ENCODE measurements at regions not wholly inside any gene's neighbourhood (a gene's known extent, or its start where the extent isn't known, plus 50 kb on each side); places are given as distances from the start of the nearest gene placed in this dataset.
"Not testable (repeated sequence)": the region's sequence is repeated elsewhere in the genome, so short reads cannot be mapped to it uniquely, and the experiment has no call there.

- Histone ChIP-seq H3K4me3 (ENCODE audit: low read depth in 1 of 2, low read length in 2 of 2) (no peak overlapping the region), H3K27me3 (ENCODE audit: control insufficient read depth in 1 of 2, insufficient read depth in 2 of 2, low read length in 2 of 2) (no peaks in the 10 kb centered on the region), H3K4me1 (ENCODE audit: control insufficient read depth in 1 of 2, insufficient read depth in 2 of 2, low read length in 2 of 2) (no peaks in the 10 kb centered on the region), H3K9ac (ENCODE audit: low read depth in 1 of 2, low read length in 2 of 2) (no peak overlapping the region), H3K36me3 (ENCODE audit: control insufficient read depth in 1 of 2, insufficient read depth in 2 of 2, low read length in 2 of 2) (no peaks in the 10 kb centered on the region), H3K9me3 (ENCODE audit: control insufficient read depth in 1 of 2, low read length in 2 of 2) (no peaks in the 10 kb centered on the region), H3K27ac (ENCODE audit: low read depth, low read length) (no peak overlapping the region)
These were observed 182.4 kb downstream of the RASEF start for GRCh38 chr9:82880336-82881050.

- Histone ChIP-seq H3K27me3 (ENCODE audit: control insufficient read depth in 1 of 2, insufficient read depth in 2 of 2, low read length in 2 of 2) (no peaks in the 10 kb centered on the region), H3K4me1 (ENCODE audit: control insufficient read depth in 1 of 2, insufficient read depth in 2 of 2, low read length in 2 of 2) (no peaks in the 10 kb centered on the region)
These were observed 180.8 kb downstream of the RASEF start for GRCh38 chr9:82882138-82882537.

GRCh38 chr9:82882748-82883147 lies 180.2 kb downstream of the RASEF start:
- H3K4me3 ChIP-seq (ENCODE audit: low read depth in 1 of 2, low read length in 2 of 2) = no peak overlapping the region

More at GRCh38 chr9:82882138-82882537, 180.8 kb downstream of the RASEF start:
- no peaks in the 10 kb centered on the region for H3K36me3 ChIP-seq (ENCODE audit: control insufficient read depth in 1 of 2, insufficient read depth in 2 of 2, low read length in 2 of 2)
- H3K9me3 ChIP-seq (ENCODE audit: control insufficient read depth in 1 of 2, low read length in 2 of 2) = no peaks in the 10 kb centered on the region
- H3K9ac ChIP-seq (ENCODE audit: low read depth in 1 of 2, low read length in 2 of 2) = no peak overlapping the region
- no peak overlapping the region for H3K4me3 ChIP-seq (ENCODE audit: low read depth in 1 of 2, low read length in 2 of 2)
- H3K27ac ChIP-seq (ENCODE audit: low read depth, low read length) = no peak overlapping the region

GRCh38 chr9:82883436-82883835 lies 179.5 kb downstream of the RASEF start:
- no peaks in the 10 kb centered on the region for H3K36me3 ChIP-seq (ENCODE audit: control insufficient read depth in 1 of 2, insufficient read depth in 2 of 2, low read length in 2 of 2)
- no peak overlapping the region for H3K9ac ChIP-seq (ENCODE audit: low read depth in 1 of 2, low read length in 2 of 2)
- no peaks in the 10 kb centered on the region for H3K27me3 ChIP-seq (ENCODE audit: control insufficient read depth in 1 of 2, insufficient read depth in 2 of 2, low read length in 2 of 2)
- no peak overlapping the region for H3K27ac ChIP-seq (ENCODE audit: low read depth, low read length)
- H3K4me1 ChIP-seq (ENCODE audit: control insufficient read depth in 1 of 2, insufficient read depth in 2 of 2, low read length in 2 of 2) = no peaks in the 10 kb centered on the region
- no peak overlapping the region for H3K4me3 ChIP-seq (ENCODE audit: low read depth in 1 of 2, low read length in 2 of 2)
- no peaks in the 10 kb centered on the region for H3K9me3 ChIP-seq (ENCODE audit: control insufficient read depth in 1 of 2, low read length in 2 of 2)

More at GRCh38 chr9:82882748-82883147, 180.2 kb downstream of the RASEF start:
- H3K27me3 ChIP-seq (ENCODE audit: control insufficient read depth in 1 of 2, insufficient read depth in 2 of 2, low read length in 2 of 2) = no peaks in the 10 kb centered on the region
- H3K36me3 ChIP-seq (ENCODE audit: control insufficient read depth in 1 of 2, insufficient read depth in 2 of 2, low read length in 2 of 2) = no peaks in the 10 kb centered on the region
- H3K4me1 ChIP-seq (ENCODE audit: control insufficient read depth in 1 of 2, insufficient read depth in 2 of 2, low read length in 2 of 2) = no peaks in the 10 kb centered on the region
- no peak overlapping the region for H3K9ac ChIP-seq (ENCODE audit: low read depth in 1 of 2, low read length in 2 of 2)
- no peaks in the 10 kb centered on the region for H3K9me3 ChIP-seq (ENCODE audit: control insufficient read depth in 1 of 2, low read length in 2 of 2)
- no peak overlapping the region for H3K27ac ChIP-seq (ENCODE audit: low read depth, low read length)

- not testable (repeated sequence) for H3K27me3 ChIP-seq (ENCODE audit: control insufficient read depth in 1 of 2, insufficient read depth in 2 of 2, low read length in 2 of 2); H3K4me3 ChIP-seq (ENCODE audit: low read depth in 1 of 2, low read length in 2 of 2); H3K27ac ChIP-seq (ENCODE audit: low read depth, low read length); H3K4me1 ChIP-seq (ENCODE audit: control insufficient read depth in 1 of 2, insufficient read depth in 2 of 2, low read length in 2 of 2); H3K9me3 ChIP-seq (ENCODE audit: control insufficient read depth in 1 of 2, low read length in 2 of 2); H3K36me3 ChIP-seq (ENCODE audit: control insufficient read depth in 1 of 2, insufficient read depth in 2 of 2, low read length in 2 of 2); H3K9ac ChIP-seq (ENCODE audit: low read depth in 1 of 2, low read length in 2 of 2)
These were observed 179.0 kb downstream of the RASEF start for GRCh38 chr9:82883974-82884373.

GRCh38 chr9:82890401-82890800 lies 172.5 kb downstream of the RASEF start:
- Histone ChIP-seq H3K36me3 (ENCODE audit: control insufficient read depth in 1 of 2, insufficient read depth in 2 of 2, low read length in 2 of 2) (no peaks in the 10 kb centered on the region), H3K9me3 (ENCODE audit: control insufficient read depth in 1 of 2, low read length in 2 of 2) (no peaks in the 10 kb centered on the region), H3K4me1 (ENCODE audit: control insufficient read depth in 1 of 2, insufficient read depth in 2 of 2, low read length in 2 of 2) (peaks cover 8 to 16% of the 10 kb centered on the region in 2 donors), H3K27ac (ENCODE audit: low read depth, low read length) (no peak overlapping the region), H3K4me3 (ENCODE audit: low read depth in 1 of 2, low read length in 2 of 2) (no peak overlapping the region), H3K9ac (ENCODE audit: low read depth in 1 of 2, low read length in 2 of 2) (no peak overlapping the region), H3K27me3 (ENCODE audit: control insufficient read depth in 1 of 2, insufficient read depth in 2 of 2, low read length in 2 of 2) (no peaks in the 10 kb centered on the region)

- Histone ChIP-seq H3K27me3 (ENCODE audit: control insufficient read depth in 1 of 2, insufficient read depth in 2 of 2, low read length in 2 of 2) (no peaks in the 10 kb centered on the region), H3K4me1 (ENCODE audit: control insufficient read depth in 1 of 2, insufficient read depth in 2 of 2, low read length in 2 of 2) (peaks cover 13 to 20% of the 10 kb centered on the region in 2 donors), H3K9me3 (ENCODE audit: control insufficient read depth in 1 of 2, low read length in 2 of 2) (no peaks in the 10 kb centered on the region), H3K4me3 (ENCODE audit: low read depth in 1 of 2, low read length in 2 of 2) (no peak overlapping the region), H3K27ac (ENCODE audit: low read depth, low read length) (no peak overlapping the region), H3K36me3 (ENCODE audit: control insufficient read depth in 1 of 2, insufficient read depth in 2 of 2, low read length in 2 of 2) (no peaks in the 10 kb centered on the region), H3K9ac (ENCODE audit: low read depth in 1 of 2, low read length in 2 of 2) (no peak overlapping the region)
These were observed 172.1 kb downstream of the RASEF start for GRCh38 chr9:82890865-82891264.

- H3K36me3 ChIP-seq (ENCODE audit: control insufficient read depth in 1 of 2, insufficient read depth in 2 of 2, low read length in 2 of 2) = no peaks in the 10 kb centered on the region
- no peaks in the 10 kb centered on the region for H3K9me3 ChIP-seq (ENCODE audit: control insufficient read depth in 1 of 2, low read length in 2 of 2)
- H3K27me3 ChIP-seq (ENCODE audit: control insufficient read depth in 1 of 2, insufficient read depth in 2 of 2, low read length in 2 of 2) = no peaks in the 10 kb centered on the region
- H3K27ac ChIP-seq (ENCODE audit: low read depth, low read length) = no peak overlapping the region
- H3K9ac ChIP-seq (ENCODE audit: low read depth in 1 of 2, low read length in 2 of 2) = no peak overlapping the region
- H3K4me1 ChIP-seq (ENCODE audit: control insufficient read depth in 1 of 2, insufficient read depth in 2 of 2, low read length in 2 of 2) = peaks cover 17 to 25% of the 10 kb centered on the region in 2 donors
- H3K4me3 ChIP-seq (ENCODE audit: low read depth in 1 of 2, low read length in 2 of 2) = no peak overlapping the region
These were observed 171.6 kb downstream of the RASEF start for GRCh38 chr9:82891321-82891720.

- Histone ChIP-seq H3K4me1 (ENCODE audit: control insufficient read depth in 1 of 2, insufficient read depth in 2 of 2, low read length in 2 of 2) (peaks cover 17 to 28% of the 10 kb centered on the region in 2 donors), H3K4me3 (ENCODE audit: low read depth in 1 of 2, low read length in 2 of 2) (no peak overlapping the region), H3K36me3 (ENCODE audit: control insufficient read depth in 1 of 2, insufficient read depth in 2 of 2, low read length in 2 of 2) (no peaks in the 10 kb centered on the region), H3K9me3 (ENCODE audit: control insufficient read depth in 1 of 2, low read length in 2 of 2) (no peaks in the 10 kb centered on the region), H3K9ac (ENCODE audit: low read depth in 1 of 2, low read length in 2 of 2) (no peak overlapping the region), H3K27me3 (ENCODE audit: control insufficient read depth in 1 of 2, insufficient read depth in 2 of 2, low read length in 2 of 2) (no peaks in the 10 kb centered on the region), H3K27ac (ENCODE audit: low read depth, low read length) (no peak overlapping the region)
These were observed 169.4 kb downstream of the RASEF start for GRCh38 chr9:82893549-82893948.

- no peak overlapping the region for H3K9ac ChIP-seq (ENCODE audit: low read depth in 1 of 2, low read length in 2 of 2)
- H3K4me1 ChIP-seq (ENCODE audit: control insufficient read depth in 1 of 2, insufficient read depth in 2 of 2, low read length in 2 of 2) = peaks cover 17 to 28% of the 10 kb centered on the region in 2 donors
- no peaks in the 10 kb centered on the region for H3K9me3 ChIP-seq (ENCODE audit: control insufficient read depth in 1 of 2, low read length in 2 of 2)
- no peaks in the 10 kb centered on the region for H3K27me3 ChIP-seq (ENCODE audit: control insufficient read depth in 1 of 2, insufficient read depth in 2 of 2, low read length in 2 of 2)
- no peak overlapping the region for H3K27ac ChIP-seq (ENCODE audit: low read depth, low read length)
- H3K36me3 ChIP-seq (ENCODE audit: control insufficient read depth in 1 of 2, insufficient read depth in 2 of 2, low read length in 2 of 2) = no peaks in the 10 kb centered on the region
- H3K4me3 ChIP-seq (ENCODE audit: low read depth in 1 of 2, low read length in 2 of 2) = no peak overlapping the region
These were observed 168.4 kb downstream of the RASEF start for GRCh38 chr9:82894548-82894947.

Data from duodenal mucosa (tissue), 2 donors.